SK-N-SH (cell line): ENCODE measurements at regions not wholly inside any gene's neighbourhood (a gene's known extent, or its start where the extent isn't known, plus 50 kb on each side); places are given as distances from the start of the nearest gene placed in this dataset.

Source experiments
- CTCF ChIA-PET: fragments of 300-600, 350-600 bp; formaldehyde crosslinking; extraction: SDS; loops from one replicate; lab custom pipeline; 2021; lab: Yijun Ruan, JAX
- POLR2A ChIA-PET: fragments of 350-600 bp; sonication (Branson Sonifier 250); formaldehyde crosslinking; extraction: SDS; loops from one replicate; lab custom pipeline; 2020; ENCODE audit warnings: antibody characterized with exemption, inconsistent platforms; lab: Yijun Ruan, JAX
- DNase-seq: peaks from one replicate; pipeline ENCODE4 v3.0.0; 2012
- H2AFZ ChIP-seq: fragments of 200-600 bp; sonication (generic); 2 replicates; pipeline ENCODE4 v1.8.1; 2016; ENCODE audit warnings: antibody characterized with exemption, mild to moderate bottlenecking, low read depth
- H3F3A ChIP-seq: fragments of 200-600 bp; sonication (generic); replicated peaks from 2 replicates; pipeline ENCODE3; 2016; ENCODE audit warnings: antibody characterized with exemption, mild to moderate bottlenecking; ENCODE audit not compliant: insufficient read depth
- H3K27ac ChIP-seq, 2 experiments: fragments of 200-500 bp in 1 of 2; fragments of 200-600 bp in 1 of 2; sonication (Bioruptor generic) in 1 of 2; sonication (generic), shearing (Covaris generic) in 1 of 2; 2 replicates each; pipeline versions ENCODE4 v1.5.1 to v1.6.1; 2014 to 2016; ENCODE audit warnings: low read depth in 2 of 2, inconsistent platforms in 1 of 2, low read length in 1 of 2, mild to moderate bottlenecking in 1 of 2, mixed read lengths in 1 of 2
- H3K27me3 ChIP-seq: fragments of 200-600 bp; sonication (generic), shearing (Covaris generic); 2 replicates; pipeline ENCODE4 v1.6.1; 2016; ENCODE audit warnings: mixed run types; ENCODE audit not compliant: insufficient read depth
- H3K36me3 ChIP-seq, 2 experiments: fragments of 200-500 bp in 1 of 2; fragments of 200-600 bp in 1 of 2; sonication (Bioruptor generic) in 1 of 2; sonication (generic) in 1 of 2; replicated peaks in 1 of 2; 2 replicates each; pipeline versions ENCODE3 to v1.5.1; 2014 to 2016; ENCODE audit warnings: low read length in 1 of 2, mild to moderate bottlenecking in 1 of 2; ENCODE audit not compliant: insufficient read depth in 2 of 2, control insufficient read depth in 1 of 2
- H3K4me1 ChIP-seq, 2 experiments: fragments of 200-500 bp in 1 of 2; fragments of 200-600 bp in 1 of 2; sonication (Bioruptor generic) in 1 of 2; sonication (generic), shearing (Covaris generic) in 1 of 2; 2 replicates each; pipeline versions ENCODE4 v1.5.1 to v1.6.1; 2014 to 2016; ENCODE audit warnings: low read depth in 1 of 2, low read length in 1 of 2, mixed run types in 1 of 2; ENCODE audit not compliant: insufficient read depth in 2 of 2, control insufficient read depth in 1 of 2
- H3K4me2 ChIP-seq: fragments of 200-600 bp; sonication (generic), shearing (Covaris generic); 2 replicates; pipeline ENCODE4 v1.6.1; 2017; ENCODE audit warnings: mixed run types
- H3K4me3 ChIP-seq, 2 experiments: fragments of 200-500 bp in 1 of 2; fragments of 200-600 bp in 1 of 2; sonication (Bioruptor generic) in 1 of 2; sonication (generic), shearing (Covaris generic) in 1 of 2; 2 replicates each; pipeline versions ENCODE4 v1.5.1 to v1.8.1; 2014 to 2016; ENCODE audit warnings: low read depth in 2 of 2, inconsistent platforms in 1 of 2, low read length in 1 of 2, mild to moderate bottlenecking in 1 of 2, mixed read lengths in 1 of 2, moderate library complexity in 1 of 2
- H3K79me2 ChIP-seq: fragments of 200-600 bp; sonication (generic); 2 replicates; pipeline ENCODE4 v1.8.1; 2017; ENCODE audit warnings: mild to moderate bottlenecking; ENCODE audit not compliant: insufficient read depth
- H3K9ac ChIP-seq: fragments of 200-600 bp; sonication (generic); 2 replicates; pipeline ENCODE4 v1.6.1; 2017; ENCODE audit warnings: mixed run types
- H3K9me2 ChIP-seq: fragments of 200-600 bp; sonication (generic); 2 replicates; pipeline ENCODE4 v1.6.1; 2017; ENCODE audit warnings: mixed run types
- H3K9me3 ChIP-seq: fragments of 200-600 bp; sonication (generic); 2 replicates; pipeline ENCODE4 v1.6.1; 2017; ENCODE audit warnings: mixed run types, mild to moderate bottlenecking, moderate library complexity
- H4K20me1 ChIP-seq: fragments of 200-600 bp; sonication (generic); 2 replicates; pipeline ENCODE4 v1.6.1; 2017; ENCODE audit warnings: mild to moderate bottlenecking, mixed run types; ENCODE audit not compliant: insufficient read depth
- CHD2 ChIP-seq: fragments of 150-350 bp; IDR thresholded peaks from 2 replicates; pipeline ENCODE4 v1.6.1; 2018; ENCODE audit warnings: low read length; ENCODE audit not compliant: partially characterized antibody
- FOSL2 ChIP-seq: IDR thresholded peaks from 2 replicates; pipeline ENCODE4 v1.4.0; 2012; ENCODE audit warnings: low read depth, mild to moderate bottlenecking, moderate library complexity, borderline replicate concordance
- FOXM1 ChIP-seq: IDR thresholded peaks from 2 replicates; pipeline ENCODE4 v1.4.0; 2012; ENCODE audit warnings: low read depth, mild to moderate bottlenecking
- GABPA ChIP-seq: IDR thresholded peaks from 2 replicates; pipeline ENCODE4 v1.4.0; 2012; ENCODE audit warnings: low read depth, mild to moderate bottlenecking
- GATA2 ChIP-seq: sonication (generic); formaldehyde crosslinking; IDR thresholded peaks from 2 replicates; pipeline ENCODE4 v1.5.0; 2020; ENCODE audit warnings: mild to moderate bottlenecking, missing genetic modification reagents
- NFIC ChIP-seq: IDR thresholded peaks from 2 replicates; pipeline ENCODE4 v1.4.0; 2012; ENCODE audit warnings: borderline replicate concordance
- RCOR1 ChIP-seq: fragments of 150-350 bp; IDR thresholded peaks from 2 replicates; pipeline ENCODE4 v1.6.1; 2017; ENCODE audit warnings: antibody characterized with exemption, low read length
- SMC3 ChIP-seq: IDR thresholded peaks from 2 replicates; pipeline ENCODE4 v1.6.1; 2012; ENCODE audit warnings: low read depth, low read length, improper control_type of control experiment
- TAF1 ChIP-seq: IDR thresholded peaks from 2 replicates; pipeline ENCODE4 v1.6.1; 2012; ENCODE audit warnings: low read depth, mild to moderate bottlenecking, low read length, moderate library complexity, borderline replicate concordance
- TCF12 ChIP-seq: IDR thresholded peaks from 2 replicates; pipeline ENCODE4 v1.4.0; 2012
- WGBS: methylation state at CpG from one replicate; pipeline ENCODE4 v1.1.6; 2017; ENCODE audit warnings: low lambda C conversion rate; 5-methylcytosine and 5-hydroxymethylcytosine counted together
- TF ChIP-seq, protein P1 (sequence below): IDR thresholded peaks from 2 replicates; pipeline ENCODE4 v1.6.1; 2012; ENCODE audit warnings: mild to moderate bottlenecking, low read depth, low read length, moderate library complexity

DNA sequence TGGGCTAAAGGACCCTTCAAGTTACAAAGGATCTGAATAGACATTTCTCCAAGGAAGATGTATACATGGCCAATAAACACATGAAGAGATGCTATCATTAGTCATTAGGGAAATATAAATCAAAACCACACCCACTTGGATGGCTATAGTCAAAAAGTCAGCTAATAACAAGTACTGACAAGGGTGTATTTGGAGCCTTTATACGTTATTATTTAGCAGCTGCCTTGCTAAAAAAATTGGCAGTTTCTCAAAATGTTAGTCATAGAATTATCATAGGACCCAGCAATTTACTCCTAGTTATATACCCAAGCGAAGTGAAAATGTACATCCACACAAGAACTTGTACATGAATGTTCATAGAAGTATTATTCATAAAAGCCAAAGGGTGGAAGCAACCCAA is 112.7 kb upstream of the DUSP21 start:
- POLR2A ChIA-PET = no interaction called here
- Histone ChIP-seq H2AFZ (no peak overlapping the region), H3K36me3 (no peaks in the 10 kb centered on the region), H3K27ac (no peak overlapping the region), H3K9ac (no peak overlapping the region), H3F3A (no peaks in the 10 kb centered on the region), H3K4me3 (no peak overlapping the region), H3K9me3 (no peaks in the 10 kb centered on the region), H3K9me2 (no peaks in the 10 kb centered on the region), H4K20me1 (no peaks in the 10 kb centered on the region), H3K79me2 (no peaks in the 10 kb centered on the region), H3K27me3 (peaks cover 7% of the 10 kb centered on the region; the same call in 1 of the 2 replicates), H3K4me2 (no peak overlapping the region), H3K4me1 (no peaks in the 10 kb centered on the region)
- no peak for DNase-seq
- TF ChIP-seq, protein P1, sequence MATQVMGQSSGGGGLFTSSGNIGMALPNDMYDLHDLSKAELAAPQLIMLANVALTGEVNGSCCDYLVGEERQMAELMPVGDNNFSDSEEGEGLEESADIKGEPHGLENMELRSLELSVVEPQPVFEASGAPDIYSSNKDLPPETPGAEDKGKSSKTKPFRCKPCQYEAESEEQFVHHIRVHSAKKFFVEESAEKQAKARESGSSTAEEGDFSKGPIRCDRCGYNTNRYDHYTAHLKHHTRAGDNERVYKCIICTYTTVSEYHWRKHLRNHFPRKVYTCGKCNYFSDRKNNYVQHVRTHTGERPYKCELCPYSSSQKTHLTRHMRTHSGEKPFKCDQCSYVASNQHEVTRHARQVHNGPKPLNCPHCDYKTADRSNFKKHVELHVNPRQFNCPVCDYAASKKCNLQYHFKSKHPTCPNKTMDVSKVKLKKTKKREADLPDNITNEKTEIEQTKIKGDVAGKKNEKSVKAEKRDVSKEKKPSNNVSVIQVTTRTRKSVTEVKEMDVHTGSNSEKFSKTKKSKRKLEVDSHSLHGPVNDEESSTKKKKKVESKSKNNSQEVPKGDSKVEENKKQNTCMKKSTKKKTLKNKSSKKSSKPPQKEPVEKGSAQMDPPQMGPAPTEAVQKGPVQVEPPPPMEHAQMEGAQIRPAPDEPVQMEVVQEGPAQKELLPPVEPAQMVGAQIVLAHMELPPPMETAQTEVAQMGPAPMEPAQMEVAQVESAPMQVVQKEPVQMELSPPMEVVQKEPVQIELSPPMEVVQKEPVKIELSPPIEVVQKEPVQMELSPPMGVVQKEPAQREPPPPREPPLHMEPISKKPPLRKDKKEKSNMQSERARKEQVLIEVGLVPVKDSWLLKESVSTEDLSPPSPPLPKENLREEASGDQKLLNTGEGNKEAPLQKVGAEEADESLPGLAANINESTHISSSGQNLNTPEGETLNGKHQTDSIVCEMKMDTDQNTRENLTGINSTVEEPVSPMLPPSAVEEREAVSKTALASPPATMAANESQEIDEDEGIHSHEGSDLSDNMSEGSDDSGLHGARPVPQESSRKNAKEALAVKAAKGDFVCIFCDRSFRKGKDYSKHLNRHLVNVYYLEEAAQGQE = no peak
- TF ChIP-seq FOSL2 = no peak
- no peak for TF ChIP-seq RCOR1
- no peak for TF ChIP-seq SMC3
- no peak for TF ChIP-seq TAF1
- no peak for TF ChIP-seq NFIC
- TF ChIP-seq GATA2 (CRISPR knock-in tag) = no peak
- peak; percentile 10; the same call in 1 of the 2 replicates for TF ChIP-seq TCF12
- CTCF ChIA-PET = no interaction called here
- WGBS = 10% methylated on average over 2 of the region's 2 CpGs

- TF ChIP-seq FOXM1 (no peak), RCOR1 (no peak), CHD2 (no peak), TAF1 (no peak), GABPA (no peak), TCF12 (no peak)
- Histone ChIP-seq H3K27me3 (peaks cover 19% of the 10 kb centered on the region; the same call in 1 of the 2 replicates), H3K4me2 (no peak overlapping the region), H2AFZ (no peak overlapping the region), H3K9me2 (no peaks in the 10 kb centered on the region), H4K20me1 (no peaks in the 10 kb centered on the region), H3K27ac (no peak overlapping the region), H3K4me1 (no peaks in the 10 kb centered on the region), H3K79me2 (no peaks in the 10 kb centered on the region), H3K4me3 (no peak overlapping the region), H3K36me3 (no peaks in the 10 kb centered on the region), H3K9ac (no peak overlapping the region), H3F3A (no peaks in the 10 kb centered on the region), H3K9me3 (no peaks in the 10 kb centered on the region)
- WGBS = 53% methylated on average over 5 of the region's 5 CpGs
- DNase-seq = no peak
- POLR2A ChIA-PET = no interaction called here
- CTCF ChIA-PET = interaction anchor here (1.1 kb wide), 1 partner anchor 74 kb away, joined by 3 read pairs; no protein-coding TSS in a partner anchor
These were observed 120.4 kb upstream of the DUSP21 start for GRCh38 chrX:44723426-44723825.
